Activated naive CD4-positive, alpha-beta T cell treated with anti-CD3 and anti-CD28 coated beads for 36 hours (primary cell): ENCODE measurements at regions not wholly inside any gene's neighbourhood (a gene's known extent, or its start where the extent isn't known, plus 50 kb on each side); places are given as distances from the start of the nearest gene placed in this dataset.
"Not testable (repeated sequence)": the region's sequence is repeated elsewhere in the genome, so short reads cannot be mapped to it uniquely, and the experiment has no call there.

Experiments
- CTCF ChIA-PET: fragments of 350-600 bp; sonication (Branson Sonifier 250); formaldehyde crosslinking; loops from one replicate; lab custom pipeline; 2021; ENCODE audit warnings: antibody characterized with exemption; lab: Charles Lee
- DNase-seq: peaks from one replicate; pipeline ENCODE4 v3.0.0-alpha.2; 2020
- H3K27ac Mint-ChIP-seq: one replicate; pipeline ENCODE4 v1.8.0; 2021; ENCODE audit warnings: mild to moderate bottlenecking, mixed read lengths
- H3K27me3 Mint-ChIP-seq: one replicate; pipeline ENCODE4 v1.8.0; 2021; ENCODE audit warnings: low read depth, mixed read lengths
- H3K36me3 Mint-ChIP-seq: one replicate; pipeline ENCODE4 v1.8.0; 2021; ENCODE audit warnings: low read depth, mixed read lengths
- H3K4me1 Mint-ChIP-seq: one replicate; pipeline ENCODE4 v1.8.0; 2021; ENCODE audit warnings: low read depth, mixed read lengths
- H3K4me3 Mint-ChIP-seq: one replicate; pipeline ENCODE4 v1.8.0; 2021; ENCODE audit warnings: mild to moderate bottlenecking, moderate library complexity, mixed read lengths
- H3K9me3 Mint-ChIP-seq: one replicate; pipeline ENCODE4 v1.8.0; 2021; ENCODE audit warnings: mixed read lengths
- intact Hi-C: fragments of 100-400 bp; cut with micrococcal nuclease; formaldehyde crosslinking; loops from one replicate; pipeline ENCODE4 v1.15.1; 2023

- H3K27ac Mint-ChIP-seq = no peak overlapping the region
- H3K36me3 Mint-ChIP-seq = no peaks in the 10 kb centered on the region
- DNase-seq = no peak
- peaks cover 12% of the 10 kb centered on the region for H3K4me1 Mint-ChIP-seq
- intact Hi-C loops = no loop called here
- H3K27me3 Mint-ChIP-seq = peaks cover 1% of the 10 kb centered on the region
- CTCF ChIA-PET = interaction anchor here (0.5 to 0.7 kb wide), 2 partner anchors 100 to 153 kb away, joined by 3 read pairs; no protein-coding TSS in a partner anchor
- no peaks in the 10 kb centered on the region for H3K9me3 Mint-ChIP-seq
- no peak overlapping the region for H3K4me3 Mint-ChIP-seq
Measured at GRCh38 chr1:182237329-182237728, 154.3 kb downstream of the GLUL start.

GRCh38 chr1:182236651-182237077, 154.9 kb downstream of the GLUL start:
- H3K27me3 Mint-ChIP-seq = no peaks in the 10 kb centered on the region
- no peaks in the 10 kb centered on the region for H3K36me3 Mint-ChIP-seq
- H3K9me3 Mint-ChIP-seq = no peaks in the 10 kb centered on the region
- H3K4me1 Mint-ChIP-seq = peaks cover 12% of the 10 kb centered on the region
- H3K4me3 Mint-ChIP-seq = no peak overlapping the region
- intact Hi-C loops = no loop called here
- no peak overlapping the region for H3K27ac Mint-ChIP-seq
- CTCF ChIA-PET = no interaction called here
- no peak for DNase-seq

GRCh38 chr1:182235952-182236650, 155.5 kb downstream of the GLUL start:
- CTCF ChIA-PET = no interaction called here
- intact Hi-C loops = no loop called here
- no peak for DNase-seq
- no peaks in the 10 kb centered on the region for H3K36me3 Mint-ChIP-seq
- H3K4me3 Mint-ChIP-seq = no peak overlapping the region
- H3K27me3 Mint-ChIP-seq = no peaks in the 10 kb centered on the region
- peaks cover 12% of the 10 kb centered on the region for H3K4me1 Mint-ChIP-seq
- no peak overlapping the region for H3K27ac Mint-ChIP-seq
- H3K9me3 Mint-ChIP-seq = no peaks in the 10 kb centered on the region

DNA sequence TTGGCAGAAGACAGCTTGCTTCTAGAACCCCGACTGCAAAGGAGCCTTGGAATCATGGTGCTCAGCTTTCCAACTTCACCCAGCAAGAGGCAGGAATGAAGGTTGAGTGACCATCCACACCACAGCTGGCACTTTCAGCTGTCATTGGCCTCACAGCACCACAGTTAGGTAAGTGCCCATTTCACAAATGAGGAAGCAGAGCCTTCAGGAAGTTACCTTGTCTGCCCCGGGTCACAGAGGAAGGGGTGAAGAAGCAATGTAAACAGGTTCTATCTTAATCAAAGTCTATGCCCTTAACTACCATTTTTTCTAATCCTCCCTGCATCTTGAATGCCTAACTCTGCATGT, 156.0 kb downstream of the GLUL start:
- CTCF ChIA-PET = interaction anchor here (0.8 kb wide), 1 partner anchor 155 kb away, joined by 3 read pairs; no protein-coding TSS in a partner anchor
- no peaks in the 10 kb centered on the region for H3K27me3 Mint-ChIP-seq
- no peak overlapping the region for H3K4me3 Mint-ChIP-seq
- intact Hi-C loops = no loop called here
- no peak overlapping the region for H3K27ac Mint-ChIP-seq
- peaks cover 12% of the 10 kb centered on the region for H3K4me1 Mint-ChIP-seq
- no peaks in the 10 kb centered on the region for H3K36me3 Mint-ChIP-seq
- DNase-seq = no peak
- no peaks in the 10 kb centered on the region for H3K9me3 Mint-ChIP-seq

GRCh38 chr1:182229921-182230491, 161.6 kb downstream of the GLUL start:
- Mint-ChIP-seq H3K4me1 (no peaks in the 10 kb centered on the region), H3K27me3 (no peaks in the 10 kb centered on the region), H3K4me3 (no peak overlapping the region), H3K36me3 (no peaks in the 10 kb centered on the region), H3K27ac (no peak overlapping the region), H3K9me3 (no peaks in the 10 kb centered on the region)
- intact Hi-C loops = no loop called here
- no peak for DNase-seq
- CTCF ChIA-PET = interaction anchor here (0.5 to 1.4 kb wide), 3 partner anchors 63 to 167 kb away, joined by 3 to 5 read pairs (median 3); no protein-coding TSS in a partner anchor

- Mint-ChIP-seq H3K36me3 (no peaks in the 10 kb centered on the region), H3K27me3 (no peaks in the 10 kb centered on the region), H3K4me3 (no peak overlapping the region), H3K9me3 (no peaks in the 10 kb centered on the region), H3K27ac (no peak overlapping the region), H3K4me1 (no peaks in the 10 kb centered on the region)
- no peak for DNase-seq
- CTCF ChIA-PET = interaction anchor here (1.2 to 1.4 kb wide), 2 partner anchors 86 to 167 kb away, joined by 3 to 5 read pairs; no protein-coding TSS in a partner anchor
- intact Hi-C loops = no loop called here
Measured at GRCh38 chr1:182229451-182229850, 162.1 kb downstream of the GLUL start.

DNA sequence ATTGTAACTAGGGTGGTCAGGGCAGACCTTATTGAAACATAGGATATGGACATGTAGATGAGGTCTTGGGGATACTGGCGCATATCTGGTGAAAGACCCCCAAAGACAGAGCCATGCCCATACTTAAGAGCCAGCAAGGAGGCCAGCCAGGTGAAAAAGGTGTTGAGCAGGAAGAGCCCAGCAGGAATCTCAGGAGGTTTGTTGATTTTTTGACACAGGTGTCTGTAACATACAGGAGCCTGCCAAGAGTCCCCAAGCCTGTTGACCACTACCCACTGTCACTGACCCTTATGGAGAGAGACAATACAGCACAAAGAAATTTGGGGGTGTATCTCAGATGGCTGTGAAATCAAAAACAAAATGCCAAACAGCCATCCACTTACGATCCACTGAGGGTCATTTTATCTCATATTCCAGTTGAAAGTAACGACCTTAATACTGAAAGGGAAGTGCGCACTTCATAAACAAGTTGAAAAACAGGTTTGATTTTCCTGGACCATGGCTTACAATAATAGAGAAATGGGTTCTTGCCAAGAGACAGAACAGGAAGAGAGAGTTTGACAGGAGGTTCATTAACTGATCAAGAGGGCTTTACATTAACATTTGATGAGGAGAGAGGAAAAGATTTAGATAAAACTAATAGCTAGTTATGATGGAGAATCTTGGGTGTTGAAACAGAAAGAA, 163.6 kb downstream of the GLUL start:
- H3K27me3 Mint-ChIP-seq = no peaks in the 10 kb centered on the region
- H3K9me3 Mint-ChIP-seq = no peaks in the 10 kb centered on the region
- CTCF ChIA-PET = interaction anchor here (1.0 to 1.8 kb wide), 2 partner anchors 84 to 169 kb away, joined by 3 to 4 read pairs; no protein-coding TSS in a partner anchor
- no peak overlapping the region for H3K4me3 Mint-ChIP-seq
- no peaks in the 10 kb centered on the region for H3K36me3 Mint-ChIP-seq
- DNase-seq = no peak
- H3K4me1 Mint-ChIP-seq = no peaks in the 10 kb centered on the region
- H3K27ac Mint-ChIP-seq = no peak overlapping the region
- intact Hi-C loops = no loop called here

GRCh38 chr1:182226618-182227017, 165.0 kb downstream of the GLUL start:
- peaks cover 8% of the 10 kb centered on the region for H3K9me3 Mint-ChIP-seq
- intact Hi-C loops = no loop called here
- CTCF ChIA-PET = interaction anchor here (0.7 to 1.8 kb wide), 2 partner anchors 147 to 170 kb away, joined by 3 to 4 read pairs; no protein-coding TSS in a partner anchor

GRCh38 chr1:182225755-182226154, 164.2 kb upstream of the ZNF648 start:
- H3K4me3 Mint-ChIP-seq, H3K4me1 Mint-ChIP-seq, CTCF ChIA-PET, H3K36me3 Mint-ChIP-seq, intact Hi-C loops, H3K27me3 Mint-ChIP-seq, H3K27ac Mint-ChIP-seq, DNase-seq: not testable (repeated sequence)
- peaks cover 11% of the 10 kb centered on the region for H3K9me3 Mint-ChIP-seq

More at GRCh38 chr1:182226618-182227017, 165.0 kb downstream of the GLUL start:
- Mint-ChIP-seq H3K4me3 (no peak overlapping the region), H3K4me1 (no peaks in the 10 kb centered on the region), H3K36me3 (peaks cover 4% of the 10 kb centered on the region), H3K27ac (no peak overlapping the region), H3K27me3 (no peaks in the 10 kb centered on the region)
- no peak for DNase-seq

GRCh38 chr1:182221990-182222389, 160.5 kb upstream of the ZNF648 start:
- DNase-seq, CTCF ChIA-PET, intact Hi-C loops: not testable (repeated sequence)

DNA sequence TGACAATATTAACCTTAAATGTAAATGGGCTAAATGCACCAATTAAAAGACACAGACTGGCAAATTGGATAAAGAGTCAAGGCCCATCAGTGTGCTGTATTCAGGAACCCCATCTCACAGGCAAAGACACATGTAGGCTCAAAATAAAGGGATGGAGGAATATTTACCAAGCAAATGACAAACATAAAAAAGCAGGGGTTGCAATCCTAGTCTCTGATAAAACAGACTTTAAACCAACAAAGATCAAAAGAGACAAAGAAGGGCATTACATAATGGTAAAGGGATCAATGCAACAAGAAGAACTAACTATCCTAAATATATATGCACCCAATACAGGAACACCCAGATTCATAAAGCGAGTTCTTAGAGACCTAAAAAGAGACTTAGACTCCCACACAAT, 159.9 kb upstream of the ZNF648 start:
- DNase-seq, CTCF ChIA-PET, H3K36me3 Mint-ChIP-seq, H3K27ac Mint-ChIP-seq, H3K4me3 Mint-ChIP-seq, H3K27me3 Mint-ChIP-seq, intact Hi-C loops, H3K4me1 Mint-ChIP-seq: not testable (repeated sequence)
- peaks cover 15% of the 10 kb centered on the region for H3K9me3 Mint-ChIP-seq

More at GRCh38 chr1:182221990-182222389, 160.5 kb upstream of the ZNF648 start:
- H3K36me3 Mint-ChIP-seq, H3K4me1 Mint-ChIP-seq, H3K27ac Mint-ChIP-seq, H3K27me3 Mint-ChIP-seq, H3K4me3 Mint-ChIP-seq: not testable (repeated sequence)
- peaks cover 15% of the 10 kb centered on the region for H3K9me3 Mint-ChIP-seq

GRCh38 chr1:182217967-182218366, 156.5 kb upstream of the ZNF648 start:
- H3K4me1 Mint-ChIP-seq = no peaks in the 10 kb centered on the region
- CTCF ChIA-PET = no interaction called here

More at GRCh38 chr1:182217967-182218366, 156.5 kb upstream of the ZNF648 start:
- H3K36me3 Mint-ChIP-seq = peaks cover 4% of the 10 kb centered on the region
- peaks cover 10% of the 10 kb centered on the region for H3K27me3 Mint-ChIP-seq
- no peak overlapping the region for H3K4me3 Mint-ChIP-seq
- intact Hi-C loops = no loop called here
- no peak overlapping the region for H3K27ac Mint-ChIP-seq
- DNase-seq = no peak
- peaks cover 15% of the 10 kb centered on the region for H3K9me3 Mint-ChIP-seq
